CD4-positive, alpha-beta T cell treated with Interleukin-10 for 1 hour (primary cell): ENCODE measurements at regions not wholly inside any gene's neighbourhood (a gene's known extent, or its start where the extent isn't known, plus 50 kb on each side); places are given as distances from the start of the nearest gene placed in this dataset.
"Not testable (repeated sequence)": the region's sequence is repeated elsewhere in the genome, so short reads cannot be mapped to it uniquely, and the experiment has no call there.

Source experiments
- DNase-seq: peaks from one replicate; pipeline ENCODE4 v3.0.0-alpha.2; 2020

GRCh38 chr14:71438684-71439083 lies 493.5 kb upstream of the RGS6 start:
- no peak for DNase-seq

- DNase-seq: no peak
These were observed 491.1 kb upstream of the RGS6 start for GRCh38 chr14:71441126-71441525.

- DNase-seq: no peak
These were observed 488.0 kb upstream of the RGS6 start for GRCh38 chr14:71444030-71444822.

GRCh38 chr14:71448431-71449315 lies 483.6 kb upstream of the RGS6 start:
- no peak for DNase-seq

- no peak for DNase-seq
These were observed 482.7 kb upstream of the RGS6 start for GRCh38 chr14:71449316-71450055.

GRCh38 chr14:71451501-71451900 lies 480.7 kb upstream of the RGS6 start:
- DNase-seq: no peak

GRCh38 chr14:71452539-71452938 lies 479.7 kb upstream of the RGS6 start:
- no peak for DNase-seq

- no peak for DNase-seq
These were observed 479.2 kb upstream of the RGS6 start for GRCh38 chr14:71452987-71453386.

- DNase-seq: no peak
These were observed 478.2 kb upstream of the RGS6 start for GRCh38 chr14:71454010-71454409.

GRCh38 chr14:71454513-71455332 lies 477.5 kb upstream of the RGS6 start:
- DNase-seq: no peak

GRCh38 chr14:71460091-71460490 lies 472.1 kb upstream of the RGS6 start:
- DNase-seq: no peak

GRCh38 chr14:71461617-71462016 lies 470.6 kb upstream of the RGS6 start:
- DNase-seq: not testable (repeated sequence)

- no peak for DNase-seq
These were observed 468.4 kb upstream of the RGS6 start for GRCh38 chr14:71463807-71464206.

GRCh38 chr14:71464840-71465239 lies 467.4 kb upstream of the RGS6 start:
- no peak for DNase-seq

GRCh38 chr14:71465316-71465715 lies 466.9 kb upstream of the RGS6 start:
- no peak for DNase-seq

GRCh38 chr14:71466251-71466650 lies 466.0 kb upstream of the RGS6 start:
- no peak for DNase-seq

- DNase-seq: no peak
These were observed 465.3 kb upstream of the RGS6 start for GRCh38 chr14:71466946-71467345.

- DNase-seq: no peak
These were observed 464.8 kb upstream of the RGS6 start for GRCh38 chr14:71467361-71467811.

- no peak for DNase-seq
These were observed 463.5 kb upstream of the RGS6 start for GRCh38 chr14:71468701-71469100.

GRCh38 chr14:71469643-71470335 lies 462.4 kb upstream of the RGS6 start:
- DNase-seq: no peak

- no peak for DNase-seq
These were observed 460.4 kb upstream of the RGS6 start for GRCh38 chr14:71471634-71472355.
